K562 (cell line): ENCODE measurements at regions not wholly inside any gene's neighbourhood (a gene's known extent, or its start where the extent isn't known, plus 50 kb on each side); places are given as distances from the start of the nearest gene placed in this dataset.

Experiments
- CEBPB ChIP-seq: fragments of 450-650 bp; IDR thresholded peaks from 2 replicates; pipeline ENCODE4 v1.6.1; 2016; ENCODE audit warnings: missing genetic modification characterization, missing compliant biosample characterization
- GATA2 ChIP-seq: sonication (generic); formaldehyde crosslinking; IDR thresholded peaks from 2 replicates; pipeline ENCODE4 v1.4.0; 2020; ENCODE audit warnings: mild to moderate bottlenecking, missing genetic modification reagents
- JUN ChIP-seq, 2 experiments: sonication (generic) in 1 of 2; formaldehyde crosslinking in 1 of 2; IDR thresholded peaks; 2 replicates each; pipeline versions ENCODE4 v1.6.1 to v1.8.0; 2012 to 2022; ENCODE audit warnings: borderline replicate concordance in 2 of 2, mild to moderate bottlenecking in 2 of 2, improper control_type of control experiment in 1 of 2, low read depth in 1 of 2, low read length in 1 of 2, missing genetic modification reagents in 1 of 2
- KDM4B ChIP-seq, 2 experiments: fragments of 450-650 bp in 1 of 2; sonication (generic) in 1 of 2; IDR thresholded peaks; 2 replicates each; pipeline ENCODE4 v1.6.1; 2016 to 2017; ENCODE audit warnings: borderline replicate concordance in 2 of 2, antibody characterized with exemption in 1 of 2, low read depth in 1 of 2, mild to moderate bottlenecking in 1 of 2
- MIER1 ChIP-seq: fragments of 450-650 bp; IDR thresholded peaks from 2 replicates; pipeline ENCODE4 v1.6.1; 2016; ENCODE audit warnings: antibody characterized with exemption, mild to moderate bottlenecking, low read depth
- MYNN ChIP-seq, 2 experiments: sonication (generic); formaldehyde crosslinking in 1 of 2; IDR thresholded peaks; 2 replicates each; pipeline versions ENCODE4 v1.5.0 to v1.6.1; 2016 to 2020; ENCODE audit warnings: antibody characterized with exemption in 1 of 2, missing genetic modification reagents in 1 of 2
- POLR2A ChIP-seq: fragments of 450-650 bp; conservative IDR thresholded peaks from 2 replicates; pipeline ENCODE4 v1.6.1; 2016
- SMARCC2 ChIP-seq: fragments of 450-650 bp; IDR thresholded peaks from 2 replicates; pipeline ENCODE4 v1.6.1; 2017; ENCODE audit warnings: antibody characterized with exemption, moderate library complexity, mild to moderate bottlenecking, low read depth
- SMARCE1 ChIP-seq: fragments of 450-650 bp; IDR thresholded peaks from 2 replicates; pipeline ENCODE4 v1.7.1; 2016; ENCODE audit warnings: mild to moderate bottlenecking
- STAT6 ChIP-seq: sonication (generic); formaldehyde crosslinking; IDR thresholded peaks from 2 replicates; pipeline ENCODE4 v1.8.1; 2023; ENCODE audit warnings: mild to moderate bottlenecking, missing genetic modification reagents
- U2AF2 ChIP-seq: fragments of 200-400 bp; formaldehyde crosslinking; optimal IDR thresholded peaks from 2 replicates; pipeline ENCODE3; 2017; ENCODE audit warnings: low read depth, mild to moderate bottlenecking, low read length
- ZNF143 ChIP-seq: sonication (generic); formaldehyde crosslinking; IDR thresholded peaks from 2 replicates; pipeline ENCODE4 v1.9.0; 2022; ENCODE audit warnings: mild to moderate bottlenecking, missing genetic modification reagents
- TF ChIP-seq, protein P1 (sequence below), 3 experiments: IDR thresholded peaks in 2 of 3; conservative IDR thresholded peaks in 1 of 3; 2 replicates each; pipeline ENCODE4 v1.5.1; 2011 to 2012; ENCODE audit warnings: low read length in 3 of 3, mild to moderate bottlenecking in 3 of 3, control low read depth in 2 of 3, improper control_type of control experiment in 1 of 3, inconsistent platforms in 1 of 3, low read depth in 1 of 3, mixed read lengths in 1 of 3, moderate library complexity in 1 of 3; ENCODE audit not compliant: insufficient read depth in 2 of 3

DNA sequence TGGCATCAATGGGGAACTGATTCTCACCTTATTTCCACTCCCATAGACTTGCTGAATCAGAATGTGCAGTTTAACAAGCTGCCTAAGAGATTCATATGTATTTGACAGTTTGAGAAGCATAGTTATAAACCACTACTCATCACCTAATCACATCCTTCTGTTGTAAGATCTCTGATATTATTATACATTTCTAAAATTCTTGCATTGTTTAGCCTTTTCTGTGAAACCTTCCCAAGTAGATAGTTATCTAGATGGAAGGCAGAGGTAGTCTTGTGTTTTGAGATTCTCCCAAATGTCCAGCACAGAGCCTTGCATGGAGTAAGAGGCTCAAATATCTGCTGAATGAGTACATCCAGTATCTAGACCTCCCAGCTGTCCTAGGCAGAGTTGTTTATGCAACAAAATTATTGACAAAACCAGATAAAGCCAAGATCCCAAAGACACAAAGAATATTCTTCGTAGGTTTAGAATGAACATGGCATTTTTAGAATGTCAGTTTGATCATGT is 227.3 kb downstream of the KDR start:
- TF ChIP-seq MYNN (IDR thresholded peaks at IDR 0.05) (no peak), MYNN (CRISPR knock-in tag; IDR thresholded peaks at IDR 0.05) (no peak), CEBPB (tag) (no peak), SMARCE1 (no peak), POLR2A (no peak), U2AF2 (no peak), STAT6 (CRISPR knock-in tag) (no peak), JUN (IDR thresholded peaks at IDR 0.05; ENCODE audit: borderline replicate concordance, low read depth, low read length) (no peak), JUN (CRISPR knock-in tag; IDR thresholded peaks at IDR 0.05; ENCODE audit: borderline replicate concordance) (no peak), MIER1 (no peak), KDM4B (IDR thresholded peaks at IDR 0.05; ENCODE audit: borderline replicate concordance in 2 of 2, low read depth in 1 of 2) (no peak), ZNF143 (CRISPR knock-in tag) (no peak), GATA2 (CRISPR knock-in tag) (no peak), SMARCC2 (no peak)
- TF ChIP-seq, protein P1, sequence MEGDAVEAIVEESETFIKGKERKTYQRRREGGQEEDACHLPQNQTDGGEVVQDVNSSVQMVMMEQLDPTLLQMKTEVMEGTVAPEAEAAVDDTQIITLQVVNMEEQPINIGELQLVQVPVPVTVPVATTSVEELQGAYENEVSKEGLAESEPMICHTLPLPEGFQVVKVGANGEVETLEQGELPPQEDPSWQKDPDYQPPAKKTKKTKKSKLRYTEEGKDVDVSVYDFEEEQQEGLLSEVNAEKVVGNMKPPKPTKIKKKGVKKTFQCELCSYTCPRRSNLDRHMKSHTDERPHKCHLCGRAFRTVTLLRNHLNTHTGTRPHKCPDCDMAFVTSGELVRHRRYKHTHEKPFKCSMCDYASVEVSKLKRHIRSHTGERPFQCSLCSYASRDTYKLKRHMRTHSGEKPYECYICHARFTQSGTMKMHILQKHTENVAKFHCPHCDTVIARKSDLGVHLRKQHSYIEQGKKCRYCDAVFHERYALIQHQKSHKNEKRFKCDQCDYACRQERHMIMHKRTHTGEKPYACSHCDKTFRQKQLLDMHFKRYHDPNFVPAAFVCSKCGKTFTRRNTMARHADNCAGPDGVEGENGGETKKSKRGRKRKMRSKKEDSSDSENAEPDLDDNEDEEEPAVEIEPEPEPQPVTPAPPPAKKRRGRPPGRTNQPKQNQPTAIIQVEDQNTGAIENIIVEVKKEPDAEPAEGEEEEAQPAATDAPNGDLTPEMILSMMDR (IDR thresholded peaks at IDR 0.05 in 2 of 3, conservative IDR thresholded peaks at IDR 0.05 in 1 of 3; ENCODE audit: insufficient read depth in 2 of 3, low read depth in 1 of 3, low read length in 3 of 3): no peak
